ENCODE measurements at regions not wholly inside any gene's neighbourhood (a gene's known extent, or its start where the extent isn't known, plus 50 kb on each side); places are given as distances from the start of the nearest gene placed in this dataset.

DNA sequence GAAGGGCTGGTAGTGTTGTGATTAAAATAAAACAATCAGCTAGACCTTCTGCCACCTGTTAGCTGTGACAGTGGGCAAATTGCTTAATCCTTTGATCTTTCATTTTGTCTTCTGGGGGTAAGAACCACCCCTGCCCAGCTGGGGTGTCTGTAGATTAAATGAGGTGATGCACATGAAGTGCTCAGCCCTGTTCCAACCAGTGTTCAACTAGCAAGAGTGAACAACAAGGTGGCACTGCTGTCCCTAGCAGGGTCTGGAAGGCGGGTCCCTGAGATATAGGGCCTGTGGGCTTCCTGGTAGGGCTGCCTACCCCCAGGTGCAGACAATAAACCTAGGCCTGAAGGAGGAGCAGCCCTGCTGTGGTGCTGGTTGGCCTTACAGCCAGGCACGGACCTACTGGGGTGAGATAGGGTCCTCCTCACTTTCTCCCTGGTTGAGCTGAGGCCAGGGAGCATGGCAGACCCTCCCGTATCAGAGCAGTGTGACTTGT is 60.6 kb downstream of the ARL6IP4 start:
- no peak for DNase-seq (ENCODE audit: low read depth in 2 of 2)

DNA sequence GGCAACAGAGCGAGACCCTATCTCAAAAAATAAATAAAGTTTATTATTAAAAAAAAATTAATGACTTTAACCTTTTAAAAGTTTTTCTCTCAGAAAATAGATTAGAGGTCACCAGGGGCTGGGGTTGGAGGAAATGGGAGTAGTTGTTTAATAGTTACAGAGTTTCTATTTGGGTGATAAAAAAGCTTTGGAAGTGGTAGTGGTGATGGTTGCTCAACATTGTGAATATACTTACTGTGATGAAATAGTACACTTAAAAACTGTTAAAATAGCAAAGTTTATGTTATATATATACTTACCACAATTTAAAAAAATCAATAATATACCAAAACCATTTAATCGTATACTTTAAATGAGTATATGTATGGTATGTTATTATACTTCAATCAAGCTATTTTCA is 59.6 kb downstream of the ARL6IP4 start:
- no peak for DNase-seq (ENCODE audit: low read depth in 2 of 2)

DNA sequence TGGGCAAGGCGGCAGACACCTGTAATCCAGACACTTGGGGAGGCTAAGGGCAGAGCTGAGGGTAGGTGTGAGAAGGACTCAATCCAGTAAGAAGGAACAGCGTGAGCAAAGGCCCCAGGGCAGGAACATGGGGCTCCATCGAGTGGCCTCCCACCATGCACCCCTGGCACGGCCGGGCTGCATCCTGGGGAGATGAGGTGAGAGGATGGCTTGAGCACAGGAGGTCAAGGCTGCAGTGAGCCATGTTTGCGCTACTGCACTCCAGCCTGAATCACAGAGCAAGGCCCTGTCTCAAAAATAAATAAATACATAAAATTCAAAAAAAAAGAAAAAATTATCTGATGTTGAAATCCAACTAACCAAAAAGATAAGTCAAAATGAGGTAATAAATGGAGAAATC is 58.5 kb downstream of the ARL6IP4 start:
- DNase-seq (ENCODE audit: low read depth in 2 of 2), result no peak

DNA sequence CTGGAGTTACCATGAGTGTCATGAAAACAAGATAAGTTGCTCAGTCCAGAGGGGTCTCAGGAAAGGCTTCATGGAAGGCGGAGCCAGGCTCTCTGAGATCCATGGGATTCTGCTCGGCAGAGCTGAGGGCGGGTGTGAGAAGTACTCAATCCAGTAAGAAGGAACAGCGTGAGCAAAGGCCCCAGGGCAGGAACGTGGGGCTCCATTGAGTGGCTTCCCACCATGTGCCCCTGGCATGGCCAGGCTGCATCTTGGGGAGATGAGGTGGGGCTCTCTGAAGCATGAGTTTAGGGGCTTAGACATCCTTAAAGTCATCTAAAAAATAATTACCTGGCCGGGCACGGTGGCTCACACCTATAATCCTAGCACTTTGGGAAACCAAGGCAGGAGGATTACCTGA is 58.0 kb downstream of the ARL6IP4 start:
- no peak for DNase-seq (ENCODE audit: low read depth in 2 of 2)

DNA sequence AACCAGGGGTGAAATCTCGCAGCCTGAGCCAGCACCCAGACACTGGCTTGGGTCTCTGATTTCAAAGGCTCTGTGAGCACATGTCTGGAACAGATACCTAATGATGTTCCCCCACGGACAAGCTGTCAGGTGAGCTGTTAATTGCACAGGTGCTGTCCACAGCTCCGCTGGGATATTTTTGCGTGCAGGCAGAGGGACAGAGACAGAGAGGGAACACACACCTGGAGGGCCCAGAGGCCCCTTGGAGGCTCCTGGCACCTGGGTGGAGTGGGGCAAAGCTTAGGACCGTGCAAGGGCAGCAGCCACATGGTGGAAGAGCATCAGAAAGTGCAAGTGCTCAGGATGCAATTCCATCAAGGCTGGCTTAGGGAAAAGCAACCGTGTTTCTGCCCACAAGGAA is 57.3 kb downstream of the ARL6IP4 start:
- DNase-seq (ENCODE audit: low read depth in 2 of 2), result no peak

DNA sequence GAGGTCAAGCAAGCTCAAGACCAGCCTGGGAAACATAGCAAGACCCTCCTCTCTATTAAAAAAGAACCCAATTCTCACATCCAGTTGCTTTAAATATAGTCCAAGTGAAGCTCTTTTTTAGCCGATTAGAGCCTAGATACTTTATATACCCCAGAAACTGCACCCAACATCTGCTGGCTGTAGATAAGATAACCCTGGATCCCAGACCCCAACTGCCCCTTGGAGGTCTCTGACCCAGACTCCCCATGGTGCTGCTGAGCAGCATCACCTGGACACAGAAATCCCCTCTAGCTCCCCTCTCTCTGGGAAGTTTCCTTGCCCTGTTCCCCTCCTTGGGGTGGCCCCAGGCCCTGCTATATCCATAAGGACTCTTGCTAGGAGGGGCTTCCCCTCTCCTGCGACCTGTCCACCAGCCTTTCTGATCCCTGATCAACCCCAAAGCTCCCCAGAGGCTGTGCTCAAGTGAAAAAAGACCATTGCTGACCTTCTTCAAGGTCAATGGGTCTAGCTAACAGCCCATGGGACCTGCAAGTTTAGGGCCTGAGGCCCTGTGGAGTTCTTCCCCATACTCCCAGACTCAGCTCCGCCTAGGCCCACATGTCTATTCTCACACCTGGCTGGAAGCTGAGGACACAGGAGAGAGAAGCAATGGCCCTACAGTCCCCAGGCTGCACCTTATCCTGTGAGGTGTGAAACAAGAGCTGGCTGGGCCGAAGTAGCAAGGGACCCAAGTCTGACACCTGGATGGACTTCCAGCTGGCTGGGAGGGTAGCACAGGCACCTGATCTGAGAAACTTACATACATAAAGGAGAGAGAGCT is 56.2 kb downstream of the ARL6IP4 start:
- DNase-seq (ENCODE audit: low read depth in 2 of 2), result no peak

DNA sequence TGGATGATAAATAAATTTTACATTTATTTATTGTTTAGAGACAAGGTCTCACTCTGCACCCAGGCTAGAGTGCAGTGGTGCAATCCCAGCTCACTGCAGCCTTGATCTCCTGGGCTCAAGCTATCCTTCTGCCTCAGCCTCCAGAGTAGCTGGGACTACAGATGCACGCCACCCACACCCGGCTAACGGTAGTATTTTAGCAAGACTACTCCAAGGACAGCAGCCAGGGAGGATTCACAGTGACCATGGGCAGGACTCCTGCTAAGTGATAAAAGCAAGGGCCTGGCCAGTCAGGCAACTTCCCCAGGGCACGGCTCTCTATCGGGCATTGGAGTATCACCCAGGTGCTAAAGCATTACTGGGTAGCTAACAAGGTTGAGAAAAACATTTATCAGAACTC is 55.4 kb downstream of the ARL6IP4 start:
- no peak for DNase-seq (ENCODE audit: low read depth in 2 of 2)

DNA sequence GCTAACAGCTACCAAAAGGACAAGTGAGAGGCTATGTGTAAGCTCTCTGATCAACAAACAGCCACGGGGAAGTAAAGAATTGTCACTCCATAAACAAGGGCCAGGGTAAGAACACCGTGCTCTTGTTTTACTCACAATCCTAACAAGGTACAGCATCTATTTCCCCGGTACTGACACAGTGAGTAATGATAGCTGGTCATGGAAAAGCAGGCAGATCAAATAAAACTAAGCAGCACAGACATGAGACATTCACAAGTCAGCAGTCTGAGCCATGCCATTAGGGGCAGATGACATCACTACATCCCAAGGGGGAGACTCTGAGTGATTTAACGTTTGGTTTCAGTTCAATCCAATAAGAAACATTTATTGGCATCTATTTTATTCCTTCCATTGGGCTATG is 54.4 kb downstream of the ARL6IP4 start:
- DNase-seq (ENCODE audit: low read depth in 2 of 2), result no peak

DNA sequence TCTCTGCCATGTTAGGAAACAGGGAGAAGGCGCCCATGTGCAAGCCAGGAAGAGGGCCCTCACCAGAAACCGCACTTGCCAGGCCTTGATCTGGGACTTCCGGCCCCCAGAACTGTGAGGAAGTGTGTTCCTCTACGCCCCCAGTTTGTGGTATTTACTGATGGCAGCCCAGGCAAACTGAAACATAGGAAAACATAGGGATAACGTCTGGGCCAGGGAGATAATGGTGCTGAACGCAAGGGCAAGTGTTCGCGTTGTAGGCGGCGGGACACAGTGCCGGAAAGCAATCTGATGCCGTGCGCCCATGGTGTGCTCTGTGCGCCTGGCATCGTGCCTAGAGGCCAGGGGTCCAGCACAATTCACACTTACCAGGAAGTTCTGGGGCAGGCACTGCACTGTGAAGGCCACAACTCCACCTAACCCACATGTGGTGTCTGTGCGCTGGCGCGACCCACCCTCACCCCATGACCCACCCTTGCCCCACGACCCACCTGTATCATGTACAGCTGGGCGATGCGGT is 53.6 kb downstream of the ARL6IP4 start:
- DNase-seq (ENCODE audit: low read depth in 2 of 2), result no peak

DNA sequence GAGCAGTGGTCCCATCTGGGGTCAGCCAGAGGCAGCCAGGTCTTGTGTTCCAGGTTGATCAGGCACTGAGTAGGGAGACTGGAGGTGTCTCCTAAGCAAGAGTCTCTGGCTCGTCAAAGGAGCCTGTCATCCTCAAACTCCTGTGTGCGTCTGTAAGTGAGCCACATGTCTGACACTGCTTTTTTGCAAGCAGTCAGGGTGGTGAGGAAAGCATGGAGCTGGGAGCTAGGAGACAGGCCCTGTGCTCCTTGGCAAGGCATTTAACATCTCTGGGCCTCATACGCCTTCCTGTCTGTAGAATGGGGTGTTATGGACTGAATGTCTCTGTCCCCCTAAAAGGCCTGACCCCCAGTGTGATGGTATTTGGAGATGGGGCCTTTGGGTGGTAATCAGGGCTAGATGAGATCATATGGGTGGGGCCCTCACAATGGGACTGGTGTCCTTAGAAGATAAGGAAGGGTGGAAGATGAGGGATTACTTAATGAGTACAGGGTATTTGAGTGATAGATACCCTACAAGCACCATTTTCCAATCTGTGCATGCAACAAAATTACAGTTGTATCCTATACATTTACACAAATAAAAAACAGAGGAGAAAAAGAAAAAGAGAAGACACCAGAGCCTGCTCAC is 53.0 kb downstream of the ARL6IP4 start:
- no peak for DNase-seq (ENCODE audit: low read depth in 2 of 2)

DNA sequence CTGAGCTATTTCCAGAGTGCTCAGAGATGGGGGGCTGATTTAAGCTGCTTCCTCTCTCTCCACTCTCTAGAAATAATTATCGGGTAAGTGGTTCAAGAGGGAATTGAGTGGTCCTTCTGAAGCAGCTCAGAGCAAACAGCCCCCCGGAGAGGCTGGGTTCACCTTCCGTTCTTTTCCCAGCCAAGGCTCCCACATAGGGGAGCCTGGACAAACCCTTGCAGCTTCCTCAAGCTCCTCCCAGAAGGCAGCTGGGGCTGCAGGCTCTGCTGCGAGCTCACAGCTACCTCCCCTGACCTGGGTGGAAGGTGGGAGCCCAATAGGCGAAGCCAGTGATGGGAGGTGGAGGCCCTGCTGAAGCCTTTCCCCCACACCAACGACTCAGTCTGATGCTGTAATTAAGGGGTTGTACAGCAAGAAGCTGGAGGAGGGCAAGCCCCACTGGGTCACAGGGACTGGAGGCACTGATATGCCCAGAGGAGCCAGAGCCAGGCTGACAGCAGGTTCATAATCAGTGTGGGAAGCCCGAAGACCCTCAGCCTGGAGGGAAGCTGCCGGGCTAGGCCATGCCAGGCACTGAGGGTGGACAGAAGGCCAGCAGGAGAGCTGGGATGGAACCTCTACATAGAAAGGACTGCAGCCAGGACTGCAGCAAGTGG is 52.4 kb downstream of the ARL6IP4 start:
- no peak for DNase-seq (ENCODE audit: low read depth in 2 of 2)

Data from activated CD8-positive, alpha-beta memory T cell treated with anti-CD3 and anti-CD28 coated beads for 4 hours (primary cell).